T-cell (primary cell): ENCODE measurements at regions not wholly inside any gene's neighbourhood (a gene's known extent, or its start where the extent isn't known, plus 50 kb on each side); places are given as distances from the start of the nearest gene placed in this dataset.

Source experiments
- ATAC-seq, 4 experiments: fragments of 200-7000 bp in 3 of 4; fragments of 150-1000 bp in 1 of 4; cut with Tn5 transposase; replicated peaks in 1 of 4; 1 replicate in 3 of 4; 2 replicates in 1 of 4; pipeline ENCODE4 v1.10.0; 2021; ENCODE audit warnings: moderate library complexity in 3 of 4, mild to moderate bottlenecking in 2 of 4, moderate number of reproducible peaks in 1 of 4
- CTCF ChIA-PET, 2 donors: fragments of 300-600 bp; sonication (Branson Sonifier 250); formaldehyde crosslinking; loops; one replicate each; lab custom pipeline; 2022; ENCODE audit warnings: antibody characterized with exemption in 2 of 2; lab: Charles Lee
- POLR2A ChIA-PET, 2 donors: fragments of 300-600 bp; sonication (Branson Sonifier 250); formaldehyde crosslinking; loops; one replicate each; lab custom pipeline; 2022; ENCODE audit warnings: antibody characterized with exemption in 2 of 2; lab: Charles Lee
- DNase-seq, 35 experiments: peaks; one replicate each; pipeline versions ENCODE4 v3.0.0 to v3.0.0-alpha.2; 2013 to 2023
- H3K27ac ChIP-seq: one replicate; pipeline ENCODE4 v1.5.1; 2013; ENCODE audit warnings: low read length
- H3K27me3 ChIP-seq, 2 experiments: replicated peaks in 1 of 2; 1 replicate in 1 of 2; 2 replicates in 1 of 2; pipeline versions ENCODE4 v1.6.1 to v1.7.0; 2013; ENCODE audit warnings: low read length in 1 of 2, mixed read lengths in 1 of 2; ENCODE audit not compliant: control insufficient read depth in 2 of 2, insufficient read depth in 2 of 2; ENCODE audit errors: extremely low read depth in 1 of 2
- H3K36me3 ChIP-seq, 2 donors: 1 replicate in 1 of 2; 2 replicates in 1 of 2; pipeline versions ENCODE4 v1.6.1 to v1.7.0; 2013; ENCODE audit warnings: low read length in 1 of 2; ENCODE audit not compliant: control insufficient read depth in 2 of 2, insufficient read depth in 1 of 2; ENCODE audit errors: extremely low read depth in 1 of 2
- H3K4me1 ChIP-seq, 2 experiments: 1 replicate in 1 of 2; 2 replicates in 1 of 2; pipeline versions ENCODE4 v1.6.1 to v1.7.0; 2013; ENCODE audit warnings: low read length in 2 of 2, mixed read lengths in 1 of 2; ENCODE audit not compliant: insufficient read depth in 2 of 2, control insufficient read depth in 1 of 2; ENCODE audit errors: extremely low read depth in 1 of 2
- H3K4me3 ChIP-seq, 2 donors: 1 replicate in 1 of 2; 2 replicates in 1 of 2; pipeline versions ENCODE4 v1.5.1 to v1.7.0; 2013; ENCODE audit warnings: mild to moderate bottlenecking in 2 of 2, low read length in 1 of 2, moderate library complexity in 1 of 2; ENCODE audit not compliant: control insufficient read depth in 1 of 2; ENCODE audit errors: extremely low read depth in 1 of 2
- H3K9me3 ChIP-seq: 2 replicates; pipeline ENCODE4 v1.7.0; 2013
- H3K27ac Mint-ChIP-seq, 2 donors: one replicate each; pipeline ENCODE4 v1.8.0; 2020 to 2021; ENCODE audit warnings: mild to moderate bottlenecking in 2 of 2, mixed read lengths in 2 of 2
- H3K27me3 Mint-ChIP-seq, 2 donors: one replicate each; pipeline ENCODE4 v1.8.0; 2021 to 2022; ENCODE audit warnings: mixed read lengths in 2 of 2
- H3K36me3 Mint-ChIP-seq: one replicate; pipeline ENCODE4 v1.8.0; 2021; ENCODE audit warnings: mixed read lengths
- H3K4me1 Mint-ChIP-seq, 3 donors: one replicate each; pipeline ENCODE4 v1.8.0; 2020 to 2022; ENCODE audit warnings: mixed read lengths in 3 of 3, mild to moderate bottlenecking in 1 of 3
- H3K4me3 Mint-ChIP-seq, 3 donors: one replicate each; pipeline ENCODE4 v1.8.0; 2020 to 2022; ENCODE audit warnings: mild to moderate bottlenecking in 3 of 3, mixed read lengths in 3 of 3, moderate library complexity in 3 of 3
- H3K9me3 Mint-ChIP-seq, 3 donors: one replicate each; pipeline ENCODE4 v1.8.0; 2020 to 2022; ENCODE audit warnings: mixed read lengths in 3 of 3
- WGBS: methylation state at CpG from one replicate; pipeline ENCODE4 v1.1.5; 2013; ENCODE audit warnings: missing lambda C conversion rate; ENCODE audit not compliant: insufficient coverage; 5-methylcytosine and 5-hydroxymethylcytosine counted together

GRCh38 chr1:164914208-164914607 is 355.2 kb downstream of the PBX1 start:
- ChIA-PET CTCF (no interaction called here), POLR2A (no interaction called here)
- no peaks in the 10 kb centered on the region for H3K27me3 Mint-ChIP-seq
- H3K27ac ChIP-seq: no peak overlapping the region
- H3K9me3 ChIP-seq: no peaks in the 10 kb centered on the region
- no peaks in the 10 kb centered on the region for H3K36me3 Mint-ChIP-seq
- no peaks in the 10 kb centered on the region for H3K4me1 ChIP-seq
- H3K4me3 Mint-ChIP-seq: no peak overlapping the region
- no peaks in the 10 kb centered on the region for H3K4me1 Mint-ChIP-seq
- no peak overlapping the region for H3K27ac Mint-ChIP-seq
- ATAC-seq (no peak), DNase-seq (no peak)
- no peaks in the 10 kb centered on the region for H3K36me3 ChIP-seq
- no peak overlapping the region for H3K4me3 ChIP-seq
- peaks cover 0 to 8% (median 0%) of the 10 kb centered on the region in 3 donors for H3K9me3 Mint-ChIP-seq
- 14% methylated on average over 1 of the region's 1 CpG for WGBS
- no peaks in the 10 kb centered on the region for H3K27me3 ChIP-seq

- Mint-ChIP-seq H3K36me3 (no peaks in the 10 kb centered on the region), H3K27me3 (no peaks in the 10 kb centered on the region), H3K9me3 (peaks cover 0 to 8% (median 0%) of the 10 kb centered on the region in 3 donors), H3K4me1 (no peaks in the 10 kb centered on the region), H3K27ac (no peak overlapping the region), H3K4me3 (no peak overlapping the region)
- DNase-seq (no peak), ATAC-seq (no peak)
- WGBS: 89% methylated on average over 8 of the region's 8 CpGs
- Histone ChIP-seq H3K4me3 (no peak overlapping the region), H3K4me1 (no peaks in the 10 kb centered on the region), H3K9me3 (no peaks in the 10 kb centered on the region), H3K36me3 (no peaks in the 10 kb centered on the region), H3K27ac (no peak overlapping the region), H3K27me3 (no peaks in the 10 kb centered on the region)
- ChIA-PET POLR2A (no interaction called here), CTCF (no interaction called here)
Observed at GRCh38 chr1:164912290-164912689, 353.3 kb downstream of the PBX1 start.

- no peaks in the 10 kb centered on the region for H3K4me1 ChIP-seq
- ChIA-PET CTCF (no interaction called here), POLR2A (no interaction called here)
- Mint-ChIP-seq H3K27ac (no peak overlapping the region), H3K9me3 (peaks cover 0 to 5% (median 0%) of the 10 kb centered on the region in 3 donors), H3K27me3 (no peaks in the 10 kb centered on the region), H3K36me3 (no peaks in the 10 kb centered on the region), H3K4me1 (no peaks in the 10 kb centered on the region), H3K4me3 (no peak overlapping the region)
- no peak for ATAC-seq
- no peaks in the 10 kb centered on the region for H3K9me3 ChIP-seq
- no peaks in the 10 kb centered on the region for H3K27me3 ChIP-seq
- no peak overlapping the region for H3K27ac ChIP-seq
- 70% methylated on average over 2 of the region's 2 CpGs for WGBS
- DNase-seq: no peak
- no peaks in the 10 kb centered on the region for H3K36me3 ChIP-seq
- no peak overlapping the region for H3K4me3 ChIP-seq
Observed at GRCh38 chr1:164910671-164911070, 351.7 kb downstream of the PBX1 start.

GRCh38 chr1:164907666-164908065 is 348.7 kb downstream of the PBX1 start:
- no peak overlapping the region for H3K27ac Mint-ChIP-seq
- WGBS: no CpG with 5 or more reads among the region's 2 CpGs
- CTCF ChIA-PET: no interaction called here

GRCh38 chr1:164905869-164906268 is 346.9 kb downstream of the PBX1 start:
- H3K9me3 ChIP-seq: no peaks in the 10 kb centered on the region
- H3K36me3 ChIP-seq: no peaks in the 10 kb centered on the region
- no peak overlapping the region for H3K27ac Mint-ChIP-seq
- no peaks in the 10 kb centered on the region for H3K27me3 Mint-ChIP-seq
- ChIA-PET CTCF (no interaction called here), POLR2A (no interaction called here)
- no peaks in the 10 kb centered on the region for H3K4me1 ChIP-seq
- ATAC-seq: no peak
- no peaks in the 10 kb centered on the region for H3K36me3 Mint-ChIP-seq
- H3K27ac ChIP-seq: no peak overlapping the region
- no peak for DNase-seq
- WGBS: 91% methylated on average over 6 of the region's 9 CpGs
- H3K9me3 Mint-ChIP-seq: peaks cover 0 to 19% (median 0%) of the 10 kb centered on the region in 3 donors
- no peaks in the 10 kb centered on the region for H3K4me1 Mint-ChIP-seq
- no peak overlapping the region for H3K4me3 ChIP-seq
- no peak overlapping the region for H3K4me3 Mint-ChIP-seq
- H3K27me3 ChIP-seq: no peaks in the 10 kb centered on the region

More at GRCh38 chr1:164907666-164908065, 348.7 kb downstream of the PBX1 start:
- DNase-seq (no peak), ATAC-seq (no peak)
- H3K4me3 Mint-ChIP-seq: no peak overlapping the region
- no peaks in the 10 kb centered on the region for H3K9me3 ChIP-seq
- no peaks in the 10 kb centered on the region for H3K36me3 ChIP-seq
- H3K9me3 Mint-ChIP-seq: peaks cover 0 to 18% (median 0%) of the 10 kb centered on the region in 3 donors
- H3K27ac ChIP-seq: no peak overlapping the region
- no peaks in the 10 kb centered on the region for H3K27me3 ChIP-seq
- H3K4me3 ChIP-seq: no peak overlapping the region
- no peaks in the 10 kb centered on the region for H3K27me3 Mint-ChIP-seq
- H3K36me3 Mint-ChIP-seq: no peaks in the 10 kb centered on the region
- H3K4me1 ChIP-seq: no peaks in the 10 kb centered on the region
- H3K4me1 Mint-ChIP-seq: no peaks in the 10 kb centered on the region
- POLR2A ChIA-PET: no interaction called here

- no peak overlapping the region for H3K27ac ChIP-seq
- 77% methylated on average over 2 of the region's 2 CpGs for WGBS
- H3K4me3 Mint-ChIP-seq: no peak overlapping the region
- no peaks in the 10 kb centered on the region for H3K27me3 Mint-ChIP-seq
- ChIA-PET CTCF (no interaction called here), POLR2A (no interaction called here)
- no peak overlapping the region for H3K27ac Mint-ChIP-seq
- H3K9me3 ChIP-seq: no peaks in the 10 kb centered on the region
- H3K4me3 ChIP-seq: no peak overlapping the region
- H3K4me1 ChIP-seq: no peaks in the 10 kb centered on the region
- DNase-seq (no peak), ATAC-seq (no peak)
- no peaks in the 10 kb centered on the region for H3K27me3 ChIP-seq
- H3K9me3 Mint-ChIP-seq: peaks cover 8 to 24% (median 11%) of the 10 kb centered on the region in 3 donors
- no peaks in the 10 kb centered on the region for H3K36me3 Mint-ChIP-seq
- H3K4me1 Mint-ChIP-seq: no peaks in the 10 kb centered on the region
- no peaks in the 10 kb centered on the region for H3K36me3 ChIP-seq
Observed at GRCh38 chr1:164902491-164902890, 343.5 kb downstream of the PBX1 start.
